BJ (cell line): ENCODE measurements at regions not wholly inside any gene's neighbourhood (a gene's known extent, or its start where the extent isn't known, plus 50 kb on each side); places are given as distances from the start of the nearest gene placed in this dataset.

Experiments
- CTCF ChIA-PET: fragments of 350-600 bp; formaldehyde crosslinking; extraction: SDS; loops from one replicate; lab custom pipeline; 2021; ENCODE audit warnings: antibody characterized with exemption, inconsistent platforms; lab: Yijun Ruan, JAX
- POLR2A ChIA-PET: fragments of 300-600 bp; sonication (Branson Sonifier 250); formaldehyde crosslinking; extraction: SDS; loops from one replicate; lab custom pipeline; 2021; ENCODE audit warnings: antibody characterized with exemption; lab: Charles Lee
- DNase-seq: peaks from one replicate; pipeline ENCODE4 v3.0.0-alpha.2; 2011; ENCODE audit warnings: low read depth
- H3K27me3 ChIP-seq: 2 replicates; pipeline ENCODE4 v1.6.0; 2011; ENCODE audit warnings: low read length; ENCODE audit not compliant: control insufficient read depth, insufficient read depth
- H3K36me3 ChIP-seq: 2 replicates; pipeline ENCODE4 v1.5.1; 2011; ENCODE audit warnings: low read length; ENCODE audit not compliant: control insufficient read depth, insufficient read depth
- H3K4me3 ChIP-seq: 2 replicates; pipeline ENCODE4 v1.5.1; 2011; ENCODE audit warnings: low read depth, mild to moderate bottlenecking, control low read depth, low read length
- CTCF ChIP-seq: IDR thresholded peaks from 2 replicates; pipeline ENCODE4 v1.5.1; 2011; ENCODE audit warnings: low read depth, mild to moderate bottlenecking, control low read depth, inconsistent platforms, low read length, moderate library complexity; ENCODE audit not compliant: insufficient read depth

GRCh38 chr12:92457458-92458180, 245.2 kb upstream of the PLEKHG7 start:
- CTCF ChIA-PET, result no interaction called here
- Histone ChIP-seq H3K27me3 (no peaks in the 10 kb centered on the region), H3K4me3 (no peak overlapping the region), H3K36me3 (no peaks in the 10 kb centered on the region)
- TF ChIP-seq CTCF, result no peak
- POLR2A ChIA-PET, result no interaction called here
- DNase-seq, result no peak

GRCh38 chr12:92452763-92453162, 250.0 kb upstream of the PLEKHG7 start:
- DNase-seq, result no peak
- no peak for TF ChIP-seq CTCF
- Histone ChIP-seq H3K36me3 (no peaks in the 10 kb centered on the region), H3K4me3 (no peak overlapping the region), H3K27me3 (no peaks in the 10 kb centered on the region; the same call in 1 of the 2 replicates)
- ChIA-PET POLR2A (no interaction called here), CTCF (no interaction called here)

- no peak for TF ChIP-seq CTCF
- Histone ChIP-seq H3K27me3 (no peaks in the 10 kb centered on the region; the same call in 1 of the 2 replicates), H3K4me3 (no peak overlapping the region), H3K36me3 (no peaks in the 10 kb centered on the region)
- ChIA-PET POLR2A (no interaction called here), CTCF (no interaction called here)
- no peak for DNase-seq
These were observed 256.7 kb upstream of the PLEKHG7 start for GRCh38 chr12:92446083-92446460.

- DNase-seq, result no peak
- Histone ChIP-seq H3K27me3 (no peaks in the 10 kb centered on the region; the same call in 1 of the 2 replicates), H3K36me3 (no peaks in the 10 kb centered on the region), H3K4me3 (no peak overlapping the region)
- POLR2A ChIA-PET, result no interaction called here
- TF ChIP-seq CTCF, result no peak
- CTCF ChIA-PET, result no interaction called here
These were observed 257.3 kb upstream of the PLEKHG7 start for GRCh38 chr12:92445253-92446082.

GRCh38 chr12:92444763-92445162, 258.0 kb upstream of the PLEKHG7 start:
- ChIA-PET POLR2A (no interaction called here), CTCF (no interaction called here)
- Histone ChIP-seq H3K4me3 (no peak overlapping the region), H3K27me3 (no peaks in the 10 kb centered on the region), H3K36me3 (no peaks in the 10 kb centered on the region)
- no peak for DNase-seq
- no peak for TF ChIP-seq CTCF
